ENCODE measurements at regions not wholly inside any gene's neighbourhood (a gene's known extent, or its start where the extent isn't known, plus 50 kb on each side); places are given as distances from the start of the nearest gene placed in this dataset.

DNA sequence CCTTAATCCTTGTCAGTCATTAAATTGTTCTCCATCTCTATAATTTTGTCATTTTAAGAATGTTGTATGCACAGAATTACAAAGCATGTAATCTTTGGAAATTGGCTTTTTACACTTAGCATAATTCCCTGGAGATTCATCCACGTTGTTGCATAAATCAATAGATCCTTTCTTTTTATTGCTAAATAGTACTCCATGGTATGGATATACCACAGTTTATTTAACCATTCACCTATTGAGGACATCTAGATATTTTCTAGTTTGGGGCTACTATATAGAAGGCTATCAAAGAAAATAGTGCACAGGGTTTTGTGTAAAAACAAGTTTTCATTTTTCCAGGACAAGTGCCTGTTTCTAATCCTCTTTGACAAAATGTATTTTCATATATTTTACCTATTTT, 523.6 kb upstream of the KLF12 start:
- Histone ChIP-seq H3K36me3 (no peaks in the 10 kb centered on the region), H3K4me1 (no peaks in the 10 kb centered on the region), H3K4me3 (no peak overlapping the region), H3K27me3 (no peaks in the 10 kb centered on the region), H3K27ac (no peak overlapping the region), H3K9me3 (peaks cover 0 to 4% (median 0%) of the 10 kb centered on the region in 3 donors)
- TF ChIP-seq POLR2A (IDR thresholded peaks at IDR 0.05) (no peak), POLR2AphosphoS5 (IDR thresholded peaks at IDR 0.05) (no peak), EP300 (IDR thresholded peaks at IDR 0.05) (no peak), CTCF (IDR thresholded peaks at IDR 0.05) (no peak)
- ATAC-seq: no peak
- WGBS, 2 donors (ENCODE audit: low coverage in 1 of 2): 67 to 83% methylated on average over 1 of the region's 1 CpG

DNA sequence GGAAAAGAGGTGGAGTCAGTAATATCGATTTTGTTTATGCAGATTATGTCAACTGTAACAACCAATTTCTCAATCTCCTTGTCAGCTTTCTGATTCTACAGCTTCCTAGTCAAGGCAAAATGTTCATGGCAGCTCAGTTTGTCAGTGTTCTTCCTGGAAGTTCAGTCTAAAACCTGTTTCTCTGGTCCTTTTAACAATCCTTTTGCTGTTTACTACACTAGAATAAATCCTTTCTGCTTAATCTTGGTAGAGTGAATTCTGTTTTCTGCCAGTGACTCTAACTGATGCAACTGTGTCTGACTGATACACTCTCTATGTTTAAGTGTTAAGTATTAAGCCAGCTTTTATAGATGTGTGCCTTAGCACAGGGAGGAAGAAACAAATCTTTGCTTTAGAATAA, 516.9 kb upstream of the KLF12 start:
- H3K4me1 ChIP-seq: no peaks in the 10 kb centered on the region
- no peaks in the 10 kb centered on the region for H3K27me3 ChIP-seq
- ATAC-seq: no peak
- no peaks in the 10 kb centered on the region for H3K9me3 ChIP-seq
- 33 to 40% methylated on average over 1 of the region's 1 CpG for WGBS, 2 donors (ENCODE audit: low coverage in 1 of 2)
- H3K36me3 ChIP-seq: no peaks in the 10 kb centered on the region
- TF ChIP-seq CTCF (IDR thresholded peaks at IDR 0.05) (no peak), EP300 (IDR thresholded peaks at IDR 0.05) (no peak), POLR2A (IDR thresholded peaks at IDR 0.05) (no peak), POLR2AphosphoS5 (IDR thresholded peaks at IDR 0.05) (no peak)
- no peak overlapping the region for H3K27ac ChIP-seq
- no peak overlapping the region for H3K4me3 ChIP-seq

GRCh38 chr13:74647991-74648390, 513.8 kb upstream of the KLF12 start:
- H3K4me3 ChIP-seq: no peak overlapping the region
- WGBS, 2 donors (ENCODE audit: low coverage in 1 of 2): 53 to 70% methylated on average over 2 of the region's 2 CpGs
- H3K4me1 ChIP-seq: no peaks in the 10 kb centered on the region
- no peak for ATAC-seq
- no peak overlapping the region for H3K27ac ChIP-seq
- no peaks in the 10 kb centered on the region for H3K9me3 ChIP-seq
- no peaks in the 10 kb centered on the region for H3K36me3 ChIP-seq
- H3K27me3 ChIP-seq: no peaks in the 10 kb centered on the region
- no peak for TF ChIP-seq CTCF (IDR thresholded peaks at IDR 0.05)
- no peak for TF ChIP-seq POLR2AphosphoS5 (IDR thresholded peaks at IDR 0.05)
- TF ChIP-seq POLR2A (IDR thresholded peaks at IDR 0.05): no peak
- TF ChIP-seq EP300 (IDR thresholded peaks at IDR 0.05): no peak

- Histone ChIP-seq H3K27ac (no peak overlapping the region), H3K27me3 (no peaks in the 10 kb centered on the region), H3K9me3 (no peaks in the 10 kb centered on the region), H3K4me1 (no peaks in the 10 kb centered on the region), H3K36me3 (no peaks in the 10 kb centered on the region), H3K4me3 (no peak overlapping the region)
- WGBS, 2 donors (ENCODE audit: low coverage in 1 of 2): 94 to 100% methylated on average over 2 of the region's 2 CpGs
- ATAC-seq: no peak
- TF ChIP-seq CTCF (IDR thresholded peaks at IDR 0.05) (no peak), EP300 (IDR thresholded peaks at IDR 0.05) (no peak), POLR2AphosphoS5 (IDR thresholded peaks at IDR 0.05) (no peak), POLR2A (IDR thresholded peaks at IDR 0.05) (no peak)
Observed at GRCh38 chr13:74647211-74647610, 513.0 kb upstream of the KLF12 start.

GRCh38 chr13:74646091-74646490, 511.9 kb upstream of the KLF12 start:
- TF ChIP-seq EP300 (IDR thresholded peaks at IDR 0.05) (no peak), POLR2A (IDR thresholded peaks at IDR 0.05) (no peak), POLR2AphosphoS5 (IDR thresholded peaks at IDR 0.05) (no peak), CTCF (IDR thresholded peaks at IDR 0.05) (no peak)
- 55 to 77% methylated on average over 3 of the region's 3 CpGs for WGBS, 2 donors (ENCODE audit: low coverage in 1 of 2)
- ATAC-seq: no peak
- H3K4me3 ChIP-seq: no peak overlapping the region
- no peaks in the 10 kb centered on the region for H3K27me3 ChIP-seq
- H3K36me3 ChIP-seq: no peaks in the 10 kb centered on the region
- no peaks in the 10 kb centered on the region for H3K4me1 ChIP-seq
- no peak overlapping the region for H3K27ac ChIP-seq
- H3K9me3 ChIP-seq: no peaks in the 10 kb centered on the region

Data from gastroesophageal sphincter (tissue), 4 donors.